ENCODE measurements at regions not wholly inside any gene's neighbourhood (a gene's known extent, or its start where the extent isn't known, plus 50 kb on each side); places are given as distances from the start of the nearest gene placed in this dataset.

DNA sequence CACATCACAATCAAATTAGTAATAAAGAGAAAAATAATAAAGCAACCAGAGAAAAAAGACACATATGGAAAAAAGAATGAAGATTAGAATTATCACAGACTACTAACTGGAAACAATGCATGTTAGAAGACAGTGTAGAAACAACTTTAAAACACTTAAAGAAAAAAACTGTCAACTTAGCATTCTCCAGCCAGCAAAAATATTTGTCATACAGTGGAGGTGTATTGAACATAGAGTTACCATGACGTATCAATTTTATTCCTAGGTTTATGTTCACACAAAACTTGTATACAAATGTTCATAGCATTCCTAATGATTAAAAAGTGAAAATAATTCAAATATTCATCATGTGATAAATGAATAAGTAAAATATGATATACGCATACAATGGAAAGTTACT is 61.5 kb upstream of the ADAM23 start:
- WGBS (ENCODE audit: extremely low coverage, insufficient coverage, low lambda C conversion rate), result no CpG with 5 or more reads among the region's 2 CpGs
- Histone ChIP-seq H3K4ac (ENCODE audit: low read depth, low read length) (no peak overlapping the region), H3K27me3 (ENCODE audit: insufficient read depth, low read length, poor library complexity) (no peaks in the 10 kb centered on the region), H3K4me3 (ENCODE audit: low read length) (no peak overlapping the region), H3K9ac (ENCODE audit: low read length) (no peak overlapping the region), H3K4me1 (ENCODE audit: control insufficient read depth, low read depth, low read length) (no peaks in the 10 kb centered on the region), H2BK15ac (replicated peaks; ENCODE audit: low read depth) (no peak overlapping the region), H3K79me2 (ENCODE audit: control insufficient read depth, insufficient read depth, low read length) (no peaks in the 10 kb centered on the region), H4K8ac (ENCODE audit: low read depth, low read length) (no peak overlapping the region), H3K56ac (ENCODE audit: low read length) (no peak overlapping the region), H2AK5ac (ENCODE audit: low read length) (no peak overlapping the region), H3K36me3 (ENCODE audit: control insufficient read depth, insufficient read depth, low read length) (no peaks in the 10 kb centered on the region), H2BK5ac (ENCODE audit: low read length) (no peak overlapping the region), H3K79me1 (ENCODE audit: low read length) (no peaks in the 10 kb centered on the region), H3K27ac (ENCODE audit: low read depth, low read length) (no peak overlapping the region), H2BK120ac (ENCODE audit: low read depth, low read length) (no peak overlapping the region), H4K5ac (ENCODE audit: low read length) (no peak overlapping the region), H3K23ac (ENCODE audit: low read length) (no peak overlapping the region), H3K4me2 (ENCODE audit: low read length) (no peak overlapping the region), H3K18ac (ENCODE audit: low read length) (no peak overlapping the region)
- no peak for DNase-seq

DNA sequence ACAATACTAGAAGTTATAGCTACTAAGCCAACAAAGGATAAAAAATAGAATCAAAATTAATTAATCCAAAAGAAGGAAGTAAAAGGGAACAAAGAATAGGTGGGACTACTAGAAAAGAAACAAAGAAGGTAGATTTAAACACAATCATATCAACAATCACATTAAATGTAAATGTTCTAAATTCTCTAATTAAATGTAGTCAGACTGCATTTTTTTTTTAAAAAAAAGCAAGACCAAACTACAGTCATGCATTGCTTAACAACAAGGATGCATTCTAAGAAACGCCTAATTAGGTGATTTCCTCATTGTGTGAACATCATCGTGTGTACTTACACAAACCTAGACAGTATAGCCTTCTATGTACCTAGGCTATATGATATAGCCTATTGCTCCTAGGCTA is 59.7 kb upstream of the ADAM23 start:
- Histone ChIP-seq H3K27me3 (ENCODE audit: insufficient read depth, low read length, poor library complexity) (no peaks in the 10 kb centered on the region), H3K56ac (ENCODE audit: low read length) (no peak overlapping the region), H2BK120ac (ENCODE audit: low read depth, low read length) (no peak overlapping the region), H3K4me3 (ENCODE audit: low read length) (no peak overlapping the region), H3K18ac (ENCODE audit: low read length) (no peak overlapping the region), H3K79me1 (ENCODE audit: low read length) (no peaks in the 10 kb centered on the region), H3K27ac (ENCODE audit: low read depth, low read length) (no peak overlapping the region), H3K4me2 (ENCODE audit: low read length) (no peak overlapping the region), H3K4ac (ENCODE audit: low read depth, low read length) (no peak overlapping the region), H3K23ac (ENCODE audit: low read length) (no peak overlapping the region), H3K36me3 (ENCODE audit: control insufficient read depth, insufficient read depth, low read length) (no peaks in the 10 kb centered on the region), H2AK5ac (ENCODE audit: low read length) (no peak overlapping the region), H4K8ac (ENCODE audit: low read depth, low read length) (no peak overlapping the region), H2BK5ac (ENCODE audit: low read length) (no peak overlapping the region), H3K4me1 (ENCODE audit: control insufficient read depth, low read depth, low read length) (no peaks in the 10 kb centered on the region), H4K5ac (ENCODE audit: low read length) (no peak overlapping the region), H3K9ac (ENCODE audit: low read length) (no peak overlapping the region), H3K79me2 (ENCODE audit: control insufficient read depth, insufficient read depth, low read length) (no peaks in the 10 kb centered on the region), H2BK15ac (replicated peaks; ENCODE audit: low read depth) (no peak overlapping the region)
- DNase-seq, result no peak
- WGBS (ENCODE audit: extremely low coverage, insufficient coverage, low lambda C conversion rate), result no CpG with 5 or more reads among the region's 2 CpGs

DNA sequence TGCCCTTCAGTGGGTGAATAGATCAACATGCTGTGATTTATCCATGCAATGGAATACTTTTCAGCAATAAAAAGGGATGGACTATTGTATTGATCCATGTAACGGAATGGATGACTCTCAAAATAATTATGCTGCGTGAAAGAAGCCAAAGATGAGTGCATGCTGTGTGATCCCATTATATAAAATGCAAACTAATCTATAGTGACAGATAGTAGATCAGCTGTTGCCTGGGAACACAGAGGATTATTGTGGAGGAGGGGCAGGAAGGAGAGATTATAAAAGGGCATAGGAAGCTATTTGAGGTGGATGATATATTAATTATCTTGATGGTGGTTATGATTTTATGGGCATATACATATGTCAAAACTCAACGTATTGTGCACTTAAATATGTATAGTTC is 55.5 kb upstream of the ADAM23 start:
- Histone ChIP-seq H3K18ac (ENCODE audit: low read length) (no peak overlapping the region), H3K4me1 (ENCODE audit: control insufficient read depth, low read depth, low read length) (no peaks in the 10 kb centered on the region), H2BK15ac (replicated peaks; ENCODE audit: low read depth) (no peak overlapping the region), H3K56ac (ENCODE audit: low read length) (no peak overlapping the region), H2BK120ac (ENCODE audit: low read depth, low read length) (no peak overlapping the region), H3K36me3 (ENCODE audit: control insufficient read depth, insufficient read depth, low read length) (no peaks in the 10 kb centered on the region), H3K9ac (ENCODE audit: low read length) (no peak overlapping the region), H3K79me2 (ENCODE audit: control insufficient read depth, insufficient read depth, low read length) (no peaks in the 10 kb centered on the region), H3K79me1 (ENCODE audit: low read length) (no peaks in the 10 kb centered on the region), H3K4me2 (ENCODE audit: low read length) (no peak overlapping the region), H3K27ac (ENCODE audit: low read depth, low read length) (no peak overlapping the region), H2AK5ac (ENCODE audit: low read length) (no peak overlapping the region), H3K4me3 (ENCODE audit: low read length) (no peak overlapping the region), H3K4ac (ENCODE audit: low read depth, low read length) (no peak overlapping the region), H3K23ac (ENCODE audit: low read length) (no peak overlapping the region), H3K27me3 (ENCODE audit: insufficient read depth, low read length, poor library complexity) (no peaks in the 10 kb centered on the region), H2BK5ac (ENCODE audit: low read length) (no peak overlapping the region), H4K5ac (ENCODE audit: low read length) (no peak overlapping the region), H4K8ac (ENCODE audit: low read depth, low read length) (no peak overlapping the region)
- DNase-seq, result peak; percentile 10
- no CpG with 5 or more reads among the region's 3 CpGs for WGBS (ENCODE audit: extremely low coverage, insufficient coverage, low lambda C conversion rate)

DNA sequence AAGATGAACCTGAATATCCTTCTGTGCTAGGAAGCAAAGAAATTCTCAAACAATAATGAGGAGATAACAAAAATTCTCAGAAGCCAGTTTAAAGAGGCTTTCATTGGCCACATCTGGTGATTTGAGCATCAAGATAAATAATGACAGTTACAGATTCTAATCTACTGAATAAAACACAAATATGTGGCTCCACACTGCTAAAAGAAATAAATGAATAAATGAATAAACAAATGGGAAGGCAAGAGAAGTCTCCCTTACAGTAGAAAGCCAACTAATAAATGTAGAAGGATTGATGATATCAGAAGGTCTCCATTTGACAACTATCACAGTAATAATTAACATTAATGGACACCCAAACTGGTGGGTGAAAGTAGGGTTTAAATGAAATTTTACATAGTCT is 54.6 kb upstream of the ADAM23 start:
- Histone ChIP-seq H3K4me3 (ENCODE audit: low read length) (no peak overlapping the region), H2BK5ac (ENCODE audit: low read length) (no peak overlapping the region), H3K4ac (ENCODE audit: low read depth, low read length) (no peak overlapping the region), H3K27me3 (ENCODE audit: insufficient read depth, low read length, poor library complexity) (no peaks in the 10 kb centered on the region), H2BK120ac (ENCODE audit: low read depth, low read length) (no peak overlapping the region), H2AK5ac (ENCODE audit: low read length) (no peak overlapping the region), H3K4me2 (ENCODE audit: low read length) (no peak overlapping the region), H4K8ac (ENCODE audit: low read depth, low read length) (no peak overlapping the region), H3K56ac (ENCODE audit: low read length) (no peak overlapping the region), H2BK15ac (replicated peaks; ENCODE audit: low read depth) (no peak overlapping the region), H4K5ac (ENCODE audit: low read length) (no peak overlapping the region), H3K23ac (ENCODE audit: low read length) (no peak overlapping the region), H3K27ac (ENCODE audit: low read depth, low read length) (no peak overlapping the region), H3K79me2 (ENCODE audit: control insufficient read depth, insufficient read depth, low read length) (no peaks in the 10 kb centered on the region), H3K18ac (ENCODE audit: low read length) (no peak overlapping the region), H3K9ac (ENCODE audit: low read length) (no peak overlapping the region), H3K36me3 (ENCODE audit: control insufficient read depth, insufficient read depth, low read length) (no peaks in the 10 kb centered on the region), H3K4me1 (ENCODE audit: control insufficient read depth, low read depth, low read length) (no peaks in the 10 kb centered on the region), H3K79me1 (ENCODE audit: low read length) (no peaks in the 10 kb centered on the region)
- DNase-seq, result no peak

DNA sequence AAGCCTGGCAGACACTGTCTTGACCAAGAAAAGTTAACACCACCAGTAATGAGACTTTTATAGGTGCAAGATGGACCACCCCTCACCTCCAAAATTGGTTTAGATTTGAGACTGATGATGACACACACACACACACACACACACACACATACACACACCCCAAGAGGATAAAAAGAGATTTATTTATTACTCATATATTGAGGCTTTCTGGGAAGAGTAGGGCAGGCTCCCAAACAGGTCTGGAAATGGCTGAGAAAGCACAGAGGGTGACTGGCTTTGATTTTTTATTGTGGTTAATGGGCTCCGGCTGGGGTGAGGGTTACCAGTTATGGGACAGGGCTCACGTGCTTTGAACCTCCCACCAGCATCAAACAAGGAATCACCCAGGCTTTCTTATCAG is 54.2 kb upstream of the ADAM23 start:
- H4K5ac ChIP-seq (ENCODE audit: low read length), result no peak overlapping the region
- H2AK5ac ChIP-seq (ENCODE audit: low read length), result no peak overlapping the region
- H2BK5ac ChIP-seq (ENCODE audit: low read length), result no peak overlapping the region
- H3K4ac ChIP-seq (ENCODE audit: low read depth, low read length), result no peak overlapping the region
- no peak overlapping the region for H3K9ac ChIP-seq (ENCODE audit: low read length)
- H3K79me2 ChIP-seq (ENCODE audit: control insufficient read depth, insufficient read depth, low read length), result no peaks in the 10 kb centered on the region
- H3K23ac ChIP-seq (ENCODE audit: low read length), result no peak overlapping the region
- no peaks in the 10 kb centered on the region for H3K79me1 ChIP-seq (ENCODE audit: low read length)
- H3K4me3 ChIP-seq (ENCODE audit: low read length), result no peak overlapping the region
- H4K8ac ChIP-seq (ENCODE audit: low read depth, low read length), result no peak overlapping the region
- no peak overlapping the region for H2BK120ac ChIP-seq (ENCODE audit: low read depth, low read length)
- H3K27ac ChIP-seq (ENCODE audit: low read depth, low read length), result no peak overlapping the region
- H2BK15ac ChIP-seq (replicated peaks; ENCODE audit: low read depth), result no peak overlapping the region
- WGBS (ENCODE audit: extremely low coverage, insufficient coverage, low lambda C conversion rate), result no CpG with 5 or more reads among the region's 2 CpGs
- DNase-seq, result no peak
- H3K27me3 ChIP-seq (ENCODE audit: insufficient read depth, low read length, poor library complexity), result no peaks in the 10 kb centered on the region
- H3K36me3 ChIP-seq (ENCODE audit: control insufficient read depth, insufficient read depth, low read length), result no peaks in the 10 kb centered on the region
- H3K56ac ChIP-seq (ENCODE audit: low read length), result no peak overlapping the region
- no peaks in the 10 kb centered on the region for H3K4me1 ChIP-seq (ENCODE audit: control insufficient read depth, low read depth, low read length)
- no peak overlapping the region for H3K18ac ChIP-seq (ENCODE audit: low read length)
- H3K4me2 ChIP-seq (ENCODE audit: low read length), result no peak overlapping the region

DNA sequence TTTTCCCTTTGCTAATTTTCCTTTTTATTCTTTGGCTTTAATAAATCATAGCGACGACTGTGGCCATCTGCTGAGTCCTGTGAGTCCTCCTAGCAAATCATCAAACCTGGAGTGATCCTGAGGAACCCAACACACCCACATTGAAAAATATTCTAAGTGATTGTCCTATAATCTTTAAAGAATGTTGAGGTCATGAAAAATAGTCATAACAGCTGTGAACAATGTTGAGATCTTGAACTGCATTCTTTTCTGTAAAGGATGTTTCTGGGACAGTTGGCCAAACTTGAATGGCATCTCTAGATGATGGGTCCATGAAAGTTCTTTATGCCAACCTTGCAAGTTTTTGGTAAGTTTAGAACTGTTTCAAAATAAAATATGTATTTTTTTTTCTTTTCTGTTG is 53.2 kb upstream of the ADAM23 start:
- no peak overlapping the region for H4K8ac ChIP-seq (ENCODE audit: low read depth, low read length)
- no peaks in the 10 kb centered on the region for H3K27me3 ChIP-seq (ENCODE audit: insufficient read depth, low read length, poor library complexity)
- H3K4me3 ChIP-seq (ENCODE audit: low read length), result no peak overlapping the region
- no peak overlapping the region for H3K4me2 ChIP-seq (ENCODE audit: low read length)
- H2BK120ac ChIP-seq (ENCODE audit: low read depth, low read length), result no peak overlapping the region
- H3K27ac ChIP-seq (ENCODE audit: low read depth, low read length), result no peak overlapping the region
- no peak overlapping the region for H3K56ac ChIP-seq (ENCODE audit: low read length)
- H2BK5ac ChIP-seq (ENCODE audit: low read length), result no peak overlapping the region
- H3K79me1 ChIP-seq (ENCODE audit: low read length), result no peaks in the 10 kb centered on the region
- no peak overlapping the region for H3K18ac ChIP-seq (ENCODE audit: low read length)
- H3K23ac ChIP-seq (ENCODE audit: low read length), result no peak overlapping the region
- H2AK5ac ChIP-seq (ENCODE audit: low read length), result no peak overlapping the region
- no peak overlapping the region for H3K9ac ChIP-seq (ENCODE audit: low read length)
- H2BK15ac ChIP-seq (replicated peaks; ENCODE audit: low read depth), result no peak overlapping the region
- no peaks in the 10 kb centered on the region for H3K36me3 ChIP-seq (ENCODE audit: control insufficient read depth, insufficient read depth, low read length)
- no peaks in the 10 kb centered on the region for H3K79me2 ChIP-seq (ENCODE audit: control insufficient read depth, insufficient read depth, low read length)
- H4K5ac ChIP-seq (ENCODE audit: low read length), result no peak overlapping the region
- no CpG with 5 or more reads among the region's 2 CpGs for WGBS (ENCODE audit: extremely low coverage, insufficient coverage, low lambda C conversion rate)
- no peak for DNase-seq
- H3K4ac ChIP-seq (ENCODE audit: low read depth, low read length), result no peak overlapping the region
- no peaks in the 10 kb centered on the region for H3K4me1 ChIP-seq (ENCODE audit: control insufficient read depth, low read depth, low read length)

Measured in mesendoderm (in vitro differentiated cells).